Hepatocyte (in vitro differentiated cells): ENCODE measurements at regions not wholly inside any gene's neighbourhood (a gene's known extent, or its start where the extent isn't known, plus 50 kb on each side); places are given as distances from the start of the nearest gene placed in this dataset.

Experiments
- DNase-seq: peaks from one replicate; pipeline ENCODE4 v3.0.0-alpha.2; 2016; ENCODE audit warnings: low spot score
- H2AFZ ChIP-seq: fragments of 200-600 bp; sonication (generic); 2 replicates; pipeline ENCODE4 v1.6.0; 2016; ENCODE audit warnings: antibody characterized with exemption, mild to moderate bottlenecking
- H3K27ac ChIP-seq: fragments of 200-600 bp; sonication (generic); 2 replicates; pipeline ENCODE4 v1.5.1; 2016; ENCODE audit warnings: mild to moderate bottlenecking
- H3K27me3 ChIP-seq: fragments of 200-600 bp; sonication (generic); 2 replicates; pipeline ENCODE4 v1.6.1; 2016
- H3K36me3 ChIP-seq: fragments of 200-600 bp; sonication (generic); replicated peaks from 2 replicates; pipeline ENCODE4 v1.5.1; 2016; ENCODE audit warnings: low read depth; ENCODE audit not compliant: insufficient read depth
- H3K4me1 ChIP-seq: fragments of 200-600 bp; sonication (generic); 2 replicates; pipeline ENCODE4 v1.5.1; 2016; ENCODE audit warnings: mild to moderate bottlenecking, moderate library complexity; ENCODE audit not compliant: insufficient read depth
- H3K4me2 ChIP-seq: fragments of 200-600 bp; sonication (generic); 2 replicates; pipeline ENCODE4 v1.6.0; 2016
- H3K4me3 ChIP-seq: fragments of 200-600 bp; sonication (generic); 2 replicates; pipeline ENCODE4 v1.5.1; 2016; ENCODE audit warnings: mild to moderate bottlenecking
- H3K79me2 ChIP-seq: fragments of 200-600 bp; sonication (generic); 2 replicates; pipeline ENCODE4 v1.6.0; 2017; ENCODE audit warnings: mild to moderate bottlenecking
- H3K9me2 ChIP-seq: fragments of 200-600 bp; sonication (generic); replicated peaks from 2 replicates; pipeline ENCODE4 v1.6.0; 2017; ENCODE audit warnings: mild to moderate bottlenecking; ENCODE audit not compliant: insufficient read depth
- H3K9me3 ChIP-seq: fragments of 200-600 bp; sonication (generic); 2 replicates; pipeline ENCODE4 v1.5.1; 2016; ENCODE audit warnings: low read depth, mild to moderate bottlenecking
- H4K20me1 ChIP-seq: fragments of 200-600 bp; sonication (generic); 2 replicates; pipeline ENCODE4 v1.6.0; 2016; ENCODE audit warnings: mild to moderate bottlenecking; ENCODE audit not compliant: insufficient read depth, poor library complexity, severe bottlenecking
- EZH2 ChIP-seq: fragments of 200-600 bp; sonication (generic); IDR thresholded peaks from 2 replicates; pipeline ENCODE4 v1.6.1; 2016; ENCODE audit warnings: antibody characterized with exemption, mild to moderate bottlenecking, borderline replicate concordance
- EZH2phosphoT487 ChIP-seq: fragments of 200-600 bp; sonication (generic); IDR thresholded peaks from one replicate; pipeline ENCODE4 v1.6.1; 2018; ENCODE audit warnings: antibody characterized with exemption, mild to moderate bottlenecking, low read depth, moderate library complexity; ENCODE audit not compliant: unreplicated experiment, severe bottlenecking
- WGBS: methylation state at CpG from one replicate; pipeline ENCODE4 v1.1.6; 2016; ENCODE audit warnings: low lambda C conversion rate; ENCODE audit errors: missing lambda C conversion rate; 5-methylcytosine and 5-hydroxymethylcytosine counted together
- TF ChIP-seq, protein P1 (sequence below): fragments of 200-600 bp; sonication (generic); IDR thresholded peaks from 2 replicates; pipeline ENCODE4 v1.5.1; 2016; ENCODE audit warnings: antibody characterized with exemption, mild to moderate bottlenecking; ENCODE audit not compliant: poor library complexity

DNA sequence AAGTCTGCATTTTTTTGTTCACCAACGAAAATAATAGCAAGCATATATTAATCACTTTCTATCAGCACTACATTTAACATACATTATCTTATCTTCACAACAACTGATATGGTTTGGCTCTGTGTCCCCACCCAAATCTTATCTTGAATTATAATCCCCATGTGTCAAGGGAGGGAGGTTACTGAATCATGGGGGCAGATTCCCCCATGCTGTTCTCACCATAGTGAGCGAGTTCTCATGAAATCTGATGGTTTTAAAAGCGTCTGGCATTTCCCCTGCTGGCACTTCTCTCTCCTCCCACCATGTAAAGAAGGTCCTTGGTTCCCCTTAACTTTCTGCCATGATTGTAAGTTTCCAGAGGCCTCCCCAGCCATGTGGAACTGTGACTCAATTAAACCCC is 235.7 kb upstream of the RXFP2 start:
- no peak overlapping the region for H3K27ac ChIP-seq
- no peaks in the 10 kb centered on the region for H3K9me2 ChIP-seq
- no peak overlapping the region for H3K4me2 ChIP-seq
- H2AFZ ChIP-seq: no peak overlapping the region
- H3K36me3 ChIP-seq: no peaks in the 10 kb centered on the region
- H3K27me3 ChIP-seq: no peaks in the 10 kb centered on the region
- no peaks in the 10 kb centered on the region for H3K79me2 ChIP-seq
- TF ChIP-seq, protein P1, sequence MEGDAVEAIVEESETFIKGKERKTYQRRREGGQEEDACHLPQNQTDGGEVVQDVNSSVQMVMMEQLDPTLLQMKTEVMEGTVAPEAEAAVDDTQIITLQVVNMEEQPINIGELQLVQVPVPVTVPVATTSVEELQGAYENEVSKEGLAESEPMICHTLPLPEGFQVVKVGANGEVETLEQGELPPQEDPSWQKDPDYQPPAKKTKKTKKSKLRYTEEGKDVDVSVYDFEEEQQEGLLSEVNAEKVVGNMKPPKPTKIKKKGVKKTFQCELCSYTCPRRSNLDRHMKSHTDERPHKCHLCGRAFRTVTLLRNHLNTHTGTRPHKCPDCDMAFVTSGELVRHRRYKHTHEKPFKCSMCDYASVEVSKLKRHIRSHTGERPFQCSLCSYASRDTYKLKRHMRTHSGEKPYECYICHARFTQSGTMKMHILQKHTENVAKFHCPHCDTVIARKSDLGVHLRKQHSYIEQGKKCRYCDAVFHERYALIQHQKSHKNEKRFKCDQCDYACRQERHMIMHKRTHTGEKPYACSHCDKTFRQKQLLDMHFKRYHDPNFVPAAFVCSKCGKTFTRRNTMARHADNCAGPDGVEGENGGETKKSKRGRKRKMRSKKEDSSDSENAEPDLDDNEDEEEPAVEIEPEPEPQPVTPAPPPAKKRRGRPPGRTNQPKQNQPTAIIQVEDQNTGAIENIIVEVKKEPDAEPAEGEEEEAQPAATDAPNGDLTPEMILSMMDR: no peak
- no peak for TF ChIP-seq EZH2
- no peak for TF ChIP-seq EZH2phosphoT487
- no peak for DNase-seq
- H3K4me1 ChIP-seq: no peaks in the 10 kb centered on the region
- 55% methylated on average over 3 of the region's 3 CpGs for WGBS
- H3K4me3 ChIP-seq: no peak overlapping the region
- H3K9me3 ChIP-seq: peaks cover 5% of the 10 kb centered on the region
- H4K20me1 ChIP-seq: no peaks in the 10 kb centered on the region

DNA sequence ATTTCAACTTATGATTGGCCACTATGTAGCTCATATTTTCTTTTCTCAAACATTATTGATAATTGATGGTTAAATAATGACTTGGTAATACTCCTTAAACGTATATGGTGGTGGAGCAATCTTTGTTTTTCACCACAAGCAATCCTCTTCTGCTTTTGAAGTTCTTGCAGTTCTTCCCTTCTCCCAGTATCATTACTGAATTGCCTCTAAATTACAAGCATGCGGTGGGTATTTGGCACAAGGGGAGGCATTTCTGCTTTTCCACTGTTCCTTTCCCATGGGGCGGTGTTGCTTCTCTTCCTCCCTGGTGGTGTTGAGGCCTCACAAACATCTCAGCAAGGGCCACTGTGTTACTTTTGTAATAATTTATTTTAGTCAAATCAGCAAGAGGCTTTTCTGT is 234.4 kb upstream of the RXFP2 start:
- Histone ChIP-seq H3K27me3 (no peaks in the 10 kb centered on the region), H3K4me3 (no peak overlapping the region), H3K27ac (no peak overlapping the region), H3K4me1 (no peaks in the 10 kb centered on the region), H3K9me3 (peaks cover 5% of the 10 kb centered on the region), H3K9me2 (no peaks in the 10 kb centered on the region), H3K36me3 (no peaks in the 10 kb centered on the region), H2AFZ (no peak overlapping the region), H3K4me2 (no peak overlapping the region), H3K79me2 (no peaks in the 10 kb centered on the region), H4K20me1 (no peaks in the 10 kb centered on the region)
- TF ChIP-seq, protein P1: no peak
- no peak for TF ChIP-seq EZH2phosphoT487
- no peak for TF ChIP-seq EZH2
- no peak for DNase-seq
- 72% methylated on average over 3 of the region's 3 CpGs for WGBS

DNA sequence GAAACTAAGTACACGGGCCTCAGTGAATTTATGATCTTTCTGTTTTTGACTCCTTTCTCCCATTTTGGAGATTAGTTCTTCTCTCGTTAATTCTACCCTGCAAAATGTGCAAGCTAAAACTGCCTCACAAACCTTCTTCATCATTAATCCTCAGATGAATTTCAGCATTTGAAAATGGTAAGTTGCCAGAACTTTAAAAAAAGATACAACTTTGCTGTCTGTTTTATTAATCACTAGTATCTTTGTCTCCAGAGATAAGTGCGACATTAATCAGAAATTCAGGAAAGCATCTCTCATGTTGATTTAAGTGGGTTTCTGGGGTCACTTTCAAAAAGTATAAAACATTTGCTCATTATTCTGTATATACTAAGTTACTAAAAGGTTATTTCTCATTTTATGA is 227.0 kb upstream of the RXFP2 start:
- no peaks in the 10 kb centered on the region for H3K9me3 ChIP-seq
- TF ChIP-seq EZH2 (no peak), EZH2phosphoT487 (no peak)
- TF ChIP-seq, protein P1: no peak
- H3K27ac ChIP-seq: no peak overlapping the region
- H3K9me2 ChIP-seq: no peaks in the 10 kb centered on the region
- H4K20me1 ChIP-seq: no peaks in the 10 kb centered on the region
- H3K79me2 ChIP-seq: no peaks in the 10 kb centered on the region
- WGBS: 73% methylated on average over 3 of the region's 3 CpGs
- no peak overlapping the region for H3K4me3 ChIP-seq
- DNase-seq: no peak
- H3K36me3 ChIP-seq: no peaks in the 10 kb centered on the region
- H3K27me3 ChIP-seq: peaks cover 7% of the 10 kb centered on the region
- no peaks in the 10 kb centered on the region for H3K4me1 ChIP-seq
- H2AFZ ChIP-seq: no peak overlapping the region
- H3K4me2 ChIP-seq: no peak overlapping the region

DNA sequence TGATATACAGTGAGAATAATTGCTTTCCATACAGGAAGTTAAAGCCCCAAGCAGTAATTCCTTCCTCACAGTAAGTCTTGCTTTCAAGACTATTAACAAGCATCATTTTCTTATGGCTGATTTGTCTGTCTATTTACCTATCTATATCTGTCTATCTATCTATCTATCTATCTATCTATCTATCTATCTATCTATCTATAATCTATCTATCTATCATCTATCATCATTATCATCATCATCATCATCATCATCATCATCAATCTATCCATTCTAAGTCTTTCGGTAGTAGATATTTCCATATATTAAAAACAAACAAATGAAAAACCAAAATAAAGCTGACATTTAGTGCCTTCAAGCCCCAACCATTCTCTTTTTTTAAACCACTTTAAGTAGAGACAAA is 224.4 kb upstream of the RXFP2 start:
- DNase-seq: no peak
- no peak overlapping the region for H2AFZ ChIP-seq

More for the DNA sequence above, 224.4 kb upstream of the RXFP2 start:
- Histone ChIP-seq H4K20me1 (no peaks in the 10 kb centered on the region), H3K4me3 (no peak overlapping the region), H3K9me3 (no peaks in the 10 kb centered on the region), H3K79me2 (no peaks in the 10 kb centered on the region), H3K4me2 (no peak overlapping the region), H3K27ac (no peak overlapping the region), H3K27me3 (peaks cover 7% of the 10 kb centered on the region), H3K36me3 (no peaks in the 10 kb centered on the region), H3K4me1 (no peaks in the 10 kb centered on the region), H3K9me2 (no peaks in the 10 kb centered on the region)
- TF ChIP-seq EZH2 (no peak), EZH2phosphoT487 (no peak)
- TF ChIP-seq, protein P1: no peak
- 96% methylated on average over 1 of the region's 1 CpG for WGBS
